ENCODE measurements at regions not wholly inside any gene's neighbourhood (a gene's known extent, or its start where the extent isn't known, plus 50 kb on each side); places are given as distances from the start of the nearest gene placed in this dataset.

GRCh38 chr11:44371706-44372105, 61.8 kb upstream of the ALX4 start:
- no peak for TF ChIP-seq POLR2A (IDR thresholded peaks at IDR 0.05)
- no peak for TF ChIP-seq CTCF (IDR thresholded peaks at IDR 0.05)
